DMS114 treated with DMSO at 0.1 percent for 48 hours (cell line): ENCODE measurements at regions not wholly inside any gene's neighbourhood (a gene's known extent, or its start where the extent isn't known, plus 50 kb on each side); places are given as distances from the start of the nearest gene placed in this dataset.

ENCODE experiments used
- DNase-seq: peaks from one replicate; lab custom pipeline; 2025; ENCODE audit not compliant: unreplicated experiment; lab: John Stamatoyannopoulos, UW

GRCh38 chr6:45830441-45831139 is 185.1 kb downstream of the CLIC5 start:
- no peak for DNase-seq

GRCh38 chr6:45829873-45830272 is 185.8 kb downstream of the CLIC5 start:
- DNase-seq, result no peak

GRCh38 chr6:45827952-45828530 is 187.6 kb downstream of the CLIC5 start:
- DNase-seq, result no peak

GRCh38 chr6:45822873-45823272 is 192.8 kb downstream of the CLIC5 start:
- DNase-seq, result no peak

- DNase-seq, result no peak
Observed at GRCh38 chr6:45822246-45822812, 193.3 kb downstream of the CLIC5 start.

GRCh38 chr6:45818655-45819054 is 197.0 kb downstream of the CLIC5 start:
- DNase-seq, result no peak

- DNase-seq, result no peak
Observed at GRCh38 chr6:45816674-45817297, 198.9 kb downstream of the CLIC5 start.

- DNase-seq, result no peak
Observed at GRCh38 chr6:45815466-45816125, 200.1 kb downstream of the CLIC5 start.

- DNase-seq, result no peak
Observed at GRCh38 chr6:45814772-45815171, 200.9 kb downstream of the CLIC5 start.

- DNase-seq, result no peak
Observed at GRCh38 chr6:45813943-45814342, 201.7 kb downstream of the CLIC5 start.

GRCh38 chr6:45812922-45813321 is 202.7 kb downstream of the CLIC5 start:
- DNase-seq, result no peak

GRCh38 chr6:45808917-45809316 is 206.7 kb downstream of the CLIC5 start:
- DNase-seq, result no peak

GRCh38 chr6:45808042-45808645 is 207.5 kb downstream of the CLIC5 start:
- DNase-seq, result no peak

GRCh38 chr6:45807311-45808041 is 208.2 kb downstream of the CLIC5 start:
- DNase-seq, result no peak

- no peak for DNase-seq
Observed at GRCh38 chr6:45806172-45806571, 209.5 kb downstream of the CLIC5 start.

GRCh38 chr6:45803071-45803470 is 212.6 kb downstream of the CLIC5 start:
- DNase-seq, result no peak

GRCh38 chr6:45801471-45802289 is 214.0 kb downstream of the CLIC5 start:
- no peak for DNase-seq

GRCh38 chr6:45800911-45801310 is 214.7 kb downstream of the CLIC5 start:
- no peak for DNase-seq

GRCh38 chr6:45795678-45796077 is 220.0 kb downstream of the CLIC5 start:
- no peak for DNase-seq

GRCh38 chr6:45794465-45794864 is 221.2 kb downstream of the CLIC5 start:
- DNase-seq, result no peak
